Naive thymus-derived CD4-positive, alpha-beta T cell (primary cell): ENCODE measurements at regions not wholly inside any gene's neighbourhood (a gene's known extent, or its start where the extent isn't known, plus 50 kb on each side); places are given as distances from the start of the nearest gene placed in this dataset.

Experiments used
- ATAC-seq: fragments of 150-1000 bp; cut with Tn5 transposase; 2 replicates; pipeline ENCODE4 v1.10.0; 2021; ENCODE audit warnings: mild to moderate bottlenecking, moderate library complexity
- CTCF ChIA-PET: fragments of 350-600 bp; sonication (Branson Sonifier 250); formaldehyde crosslinking; loops from one replicate; lab custom pipeline; 2021; ENCODE audit warnings: antibody characterized with exemption; lab: Charles Lee
- POLR2A ChIA-PET: fragments of 350-600 bp; sonication (Branson Sonifier 250); formaldehyde crosslinking; loops from one replicate; lab custom pipeline; 2021; ENCODE audit warnings: antibody characterized with exemption, inconsistent platforms; lab: Charles Lee
- DNase-seq, 9 donors: peaks; one replicate each; pipeline versions ENCODE4 v3.0.0 to v3.0.0-alpha.2; 2020 to 2022; ENCODE audit warnings: mixed read lengths in 1 of 9
- H3K27ac ChIP-seq: one replicate; pipeline ENCODE4 v1.7.0; 2013; ENCODE audit warnings: mild to moderate bottlenecking, low read depth, low read length, moderate library complexity
- H3K27me3 ChIP-seq, 2 donors: one replicate each; pipeline ENCODE4 v1.7.0; 2013; ENCODE audit warnings: low read length in 2 of 2, mild to moderate bottlenecking in 2 of 2, moderate library complexity in 2 of 2; ENCODE audit not compliant: control insufficient read depth in 2 of 2, insufficient read depth in 2 of 2
- H3K36me3 ChIP-seq, 3 experiments: 1 replicate in 2 of 3; 2 replicates in 1 of 3; pipeline ENCODE4 v1.7.0; 2013; ENCODE audit warnings: low read length in 3 of 3, mild to moderate bottlenecking in 3 of 3, moderate library complexity in 1 of 3; ENCODE audit not compliant: insufficient read depth in 3 of 3, control insufficient read depth in 2 of 3
- H3K4me1 ChIP-seq, 2 donors: one replicate each; pipeline ENCODE4 v1.7.0; 2013; ENCODE audit warnings: low read length in 2 of 2, mild to moderate bottlenecking in 2 of 2, moderate library complexity in 1 of 2; ENCODE audit not compliant: control insufficient read depth in 2 of 2, insufficient read depth in 2 of 2
- H3K4me3 ChIP-seq: 2 replicates; pipeline ENCODE4 v1.7.0; 2013; ENCODE audit warnings: mild to moderate bottlenecking, low read length
- H3K9me3 ChIP-seq, 3 experiments: 1 replicate in 2 of 3; 2 replicates in 1 of 3; pipeline ENCODE4 v1.7.0; 2013; ENCODE audit warnings: low read length in 3 of 3; ENCODE audit not compliant: control insufficient read depth in 2 of 3
- H3K27ac Mint-ChIP-seq, 9 donors: one replicate each; pipeline ENCODE4 v1.8.0; 2020 to 2022; ENCODE audit warnings: mixed read lengths in 9 of 9, mild to moderate bottlenecking in 8 of 9, moderate library complexity in 5 of 9, inconsistent platforms in 2 of 9
- H3K27me3 Mint-ChIP-seq, 5 donors: one replicate each; pipeline ENCODE4 v1.8.0; 2021 to 2022; ENCODE audit warnings: mixed read lengths in 5 of 5, mild to moderate bottlenecking in 1 of 5
- H3K36me3 Mint-ChIP-seq, 5 donors: one replicate each; pipeline ENCODE4 v1.8.0; 2020 to 2022; ENCODE audit warnings: mixed read lengths in 5 of 5, mild to moderate bottlenecking in 3 of 5, inconsistent platforms in 1 of 5
- H3K4me1 Mint-ChIP-seq, 7 donors: one replicate each; pipeline ENCODE4 v1.8.0; 2020 to 2022; ENCODE audit warnings: mixed read lengths in 7 of 7, mild to moderate bottlenecking in 3 of 7, inconsistent platforms in 1 of 7
- H3K4me3 Mint-ChIP-seq, 10 donors: one replicate each; pipeline ENCODE4 v1.8.0; 2020 to 2022; ENCODE audit warnings: mild to moderate bottlenecking in 10 of 10, mixed read lengths in 10 of 10, moderate library complexity in 6 of 10, inconsistent platforms in 2 of 10
- H3K9me3 Mint-ChIP-seq, 11 donors: one replicate each; pipeline ENCODE4 v1.8.0; 2020 to 2022; ENCODE audit warnings: mixed read lengths in 11 of 11, mild to moderate bottlenecking in 4 of 11, inconsistent platforms in 1 of 11, moderate library complexity in 1 of 11
- intact Hi-C, 2 donors: fragments of 100-400 bp; cut with micrococcal nuclease; formaldehyde crosslinking; loops; one replicate each; pipeline ENCODE4 v1.15.1; 2023

GRCh38 chr1:30632481-30632880 lies 90.9 kb downstream of the MATN1 start:
- no peak overlapping the region for H3K4me3 Mint-ChIP-seq
- DNase-seq (no peak), ATAC-seq (no peak)
- intact Hi-C loops = no loop called here
- Histone ChIP-seq H3K36me3 (no peaks in the 10 kb centered on the region), H3K4me3 (no peak overlapping the region), H3K27me3 (no peaks in the 10 kb centered on the region), H3K4me1 (no peaks in the 10 kb centered on the region), H3K27ac (no peak overlapping the region), H3K9me3 (peaks cover 0 to under 1% (median 0%) of the 10 kb centered on the region in 3 experiments)
- ChIA-PET POLR2A (no interaction called here), CTCF (no interaction called here)
- no peak overlapping the region for H3K27ac Mint-ChIP-seq
- peaks cover 0 to under 1% (median 0%) of the 10 kb centered on the region in 5 donors for H3K36me3 Mint-ChIP-seq
- peaks cover 0 to 7% (median 1%) of the 10 kb centered on the region in 11 donors for H3K9me3 Mint-ChIP-seq
- no peaks in the 10 kb centered on the region for H3K4me1 Mint-ChIP-seq
- peaks cover 7 to 35% (median 25%) of the 10 kb centered on the region in 5 donors for H3K27me3 Mint-ChIP-seq

GRCh38 chr1:30631700-30632099 lies 91.7 kb downstream of the MATN1 start:
- ATAC-seq (no peak), DNase-seq (no peak)
- Mint-ChIP-seq H3K27ac (no peak overlapping the region), H3K4me1 (no peaks in the 10 kb centered on the region), H3K4me3 (no peak overlapping the region), H3K36me3 (peaks cover 0 to 5% (median 0%) of the 10 kb centered on the region in 5 donors), H3K27me3 (peaks cover 3 to 35% (median 30%) of the 10 kb centered on the region in 5 donors), H3K9me3 (peaks cover 4 to 13% (median 6%) of the 10 kb centered on the region in 11 donors)
- Histone ChIP-seq H3K36me3 (no peaks in the 10 kb centered on the region), H3K27me3 (no peaks in the 10 kb centered on the region), H3K4me3 (no peak overlapping the region), H3K4me1 (no peaks in the 10 kb centered on the region), H3K27ac (no peak overlapping the region), H3K9me3 (peaks cover 0 to 6% (median 0%) of the 10 kb centered on the region in 3 experiments)
- CTCF ChIA-PET = no interaction called here
- intact Hi-C loops = no loop called here
- POLR2A ChIA-PET = no interaction called here

GRCh38 chr1:30629501-30629900 lies 93.9 kb downstream of the MATN1 start:
- Histone ChIP-seq H3K4me1 (no peaks in the 10 kb centered on the region), H3K27me3 (no peaks in the 10 kb centered on the region), H3K27ac (no peak overlapping the region), H3K9me3 (peaks cover 0 to 6% (median 0%) of the 10 kb centered on the region in 3 experiments), H3K36me3 (no peaks in the 10 kb centered on the region), H3K4me3 (no peak overlapping the region)
- no peaks in the 10 kb centered on the region for H3K4me1 Mint-ChIP-seq
- DNase-seq (no peak), ATAC-seq (no peak)
- H3K36me3 Mint-ChIP-seq = peaks cover 0 to 5% (median 0%) of the 10 kb centered on the region in 5 donors
- no peak overlapping the region for H3K27ac Mint-ChIP-seq
- ChIA-PET POLR2A (no interaction called here), CTCF (no interaction called here)
- peaks cover 3 to 43% (median 36%) of the 10 kb centered on the region in 5 donors for H3K27me3 Mint-ChIP-seq
- intact Hi-C loops = no loop called here
- peaks cover 4 to 23% (median 13%) of the 10 kb centered on the region in 11 donors for H3K9me3 Mint-ChIP-seq
- H3K4me3 Mint-ChIP-seq = no peak overlapping the region

GRCh38 chr1:30627994-30628393 lies 95.4 kb downstream of the MATN1 start:
- peaks cover 9 to 36% (median 17%) of the 10 kb centered on the region in 11 donors for H3K9me3 Mint-ChIP-seq
- CTCF ChIA-PET = no interaction called here
- H3K27me3 Mint-ChIP-seq = peaks cover 3 to 47% (median 37%) of the 10 kb centered on the region in 5 donors
- intact Hi-C loops = no loop called here
- H3K4me3 Mint-ChIP-seq = no peak overlapping the region
- POLR2A ChIA-PET = no interaction called here
- no peaks in the 10 kb centered on the region for H3K4me1 ChIP-seq
- H3K36me3 Mint-ChIP-seq = peaks cover 0 to 11% (median 0%) of the 10 kb centered on the region in 5 donors
- ATAC-seq (no peak), DNase-seq (no peak)
- no peaks in the 10 kb centered on the region for H3K36me3 ChIP-seq
- peaks cover 0 to 12% (median 0%) of the 10 kb centered on the region in 3 experiments for H3K9me3 ChIP-seq
- H3K4me3 ChIP-seq = no peak overlapping the region
- no peak overlapping the region for H3K27ac Mint-ChIP-seq
- H3K4me1 Mint-ChIP-seq = no peaks in the 10 kb centered on the region
- H3K27ac ChIP-seq = no peak overlapping the region
- H3K27me3 ChIP-seq = no peaks in the 10 kb centered on the region

GRCh38 chr1:30627206-30627605 lies 96.2 kb downstream of the MATN1 start:
- Mint-ChIP-seq H3K4me3 (no peak overlapping the region), H3K9me3 (peaks cover 11 to 39% (median 20%) of the 10 kb centered on the region in 11 donors), H3K27ac (no peak overlapping the region), H3K27me3 (peaks cover 3 to 45% (median 38%) of the 10 kb centered on the region in 5 donors), H3K4me1 (no peaks in the 10 kb centered on the region), H3K36me3 (peaks cover 0 to 13% (median 0%) of the 10 kb centered on the region in 5 donors)
- Histone ChIP-seq H3K4me3 (no peak overlapping the region), H3K4me1 (no peaks in the 10 kb centered on the region), H3K27ac (no peak overlapping the region), H3K9me3 (peaks cover 0 to 20% (median 0%) of the 10 kb centered on the region in 3 experiments), H3K27me3 (no peaks in the 10 kb centered on the region), H3K36me3 (no peaks in the 10 kb centered on the region)
- CTCF ChIA-PET = no interaction called here
- no peak for ATAC-seq
- intact Hi-C loops = no loop called here
- POLR2A ChIA-PET = no interaction called here
- no peak for DNase-seq

GRCh38 chr1:30623431-30623830 lies 100.0 kb downstream of the MATN1 start:
- no peaks in the 10 kb centered on the region for H3K27me3 ChIP-seq
- no peaks in the 10 kb centered on the region for H3K4me1 ChIP-seq
- peaks cover 0 to 21% (median 0%) of the 10 kb centered on the region in 3 experiments for H3K9me3 ChIP-seq
- H3K27ac ChIP-seq = no peak overlapping the region
- no peak overlapping the region for H3K27ac Mint-ChIP-seq
- H3K4me1 Mint-ChIP-seq = peaks cover 0 to 1% (median 0%) of the 10 kb centered on the region in 7 donors
- H3K4me3 Mint-ChIP-seq = no peak overlapping the region
- peaks cover 12 to 46% (median 22%) of the 10 kb centered on the region in 11 donors for H3K9me3 Mint-ChIP-seq
- intact Hi-C loops = no loop called here
- peaks cover 5 to 50% (median 42%) of the 10 kb centered on the region in 5 donors for H3K27me3 Mint-ChIP-seq
- ATAC-seq (no peak), DNase-seq (no peak)
- POLR2A ChIA-PET = no interaction called here
- no peaks in the 10 kb centered on the region for H3K36me3 ChIP-seq
- CTCF ChIA-PET = no interaction called here
- H3K36me3 Mint-ChIP-seq = peaks cover 0 to 13% (median 0%) of the 10 kb centered on the region in 5 donors
- H3K4me3 ChIP-seq = no peak overlapping the region

GRCh38 chr1:30619619-30620018 lies 103.8 kb downstream of the MATN1 start:
- Mint-ChIP-seq H3K4me3 (no peak overlapping the region), H3K27ac (no peak overlapping the region), H3K36me3 (peaks cover 0 to 8% (median 0%) of the 10 kb centered on the region in 5 donors), H3K27me3 (peaks cover 5 to 34% (median 23%) of the 10 kb centered on the region in 5 donors), H3K4me1 (peaks cover 0 to 9% (median 0%) of the 10 kb centered on the region in 7 donors), H3K9me3 (peaks cover 8 to 31% (median 9%) of the 10 kb centered on the region in 11 donors)
- Histone ChIP-seq H3K4me3 (no peak overlapping the region), H3K27me3 (no peaks in the 10 kb centered on the region), H3K9me3 (peaks cover 0 to 15% (median 0%) of the 10 kb centered on the region in 3 experiments), H3K4me1 (no peaks in the 10 kb centered on the region), H3K27ac (no peak overlapping the region), H3K36me3 (no peaks in the 10 kb centered on the region)
- intact Hi-C loops = no loop called here
- ATAC-seq (no peak), DNase-seq (no peak)
- CTCF ChIA-PET = no interaction called here
- POLR2A ChIA-PET = no interaction called here
